Inflammatory macrophage (primary cell): ENCODE measurements at regions not wholly inside any gene's neighbourhood (a gene's known extent, or its start where the extent isn't known, plus 50 kb on each side); places are given as distances from the start of the nearest gene placed in this dataset.

ENCODE experiments used
- DNase-seq, 2 donors: peaks; one replicate each; pipeline ENCODE4 v3.0.0-alpha.2; 2020 to 2022

DNA sequence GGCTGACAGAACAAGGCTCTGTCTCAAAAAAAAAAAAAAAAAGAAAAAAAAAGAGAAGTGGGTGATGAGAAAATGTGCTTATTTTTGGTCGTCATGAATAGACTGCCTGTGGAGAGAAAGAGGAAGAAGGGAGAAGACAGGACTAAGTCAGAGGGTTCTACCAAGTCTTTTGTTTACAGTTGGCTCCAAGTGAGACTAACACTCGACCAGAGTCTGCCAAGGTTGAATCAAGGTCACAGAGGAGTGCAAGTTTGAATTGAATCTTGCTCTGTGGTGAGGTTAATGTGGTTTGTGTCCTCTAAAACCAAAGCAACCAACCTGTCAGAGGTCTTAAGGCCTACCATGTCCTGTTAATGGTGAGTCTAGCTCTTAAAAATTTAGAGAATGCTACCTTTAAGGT, 334.1 kb upstream of the GRM7 start:
- DNase-seq: no peak

DNA sequence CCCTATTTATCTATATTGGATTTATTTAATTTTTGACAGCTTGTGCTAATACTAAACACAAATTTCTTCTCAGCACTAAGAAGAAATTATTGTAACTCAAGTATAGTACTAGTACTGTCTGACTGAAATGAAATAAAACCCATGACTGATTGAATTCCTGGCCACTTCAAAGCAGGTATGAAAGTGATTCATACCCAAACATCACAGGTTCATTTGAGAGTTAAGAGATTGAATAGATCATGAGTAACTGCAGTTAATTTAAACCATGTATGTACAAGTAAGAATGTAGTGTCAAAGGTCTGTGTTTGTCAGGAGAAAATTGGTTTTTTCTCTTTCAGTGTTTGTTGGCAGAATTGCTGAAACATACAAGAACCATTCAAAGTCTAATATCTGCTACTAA, 332.0 kb upstream of the GRM7 start:
- DNase-seq: no peak

DNA sequence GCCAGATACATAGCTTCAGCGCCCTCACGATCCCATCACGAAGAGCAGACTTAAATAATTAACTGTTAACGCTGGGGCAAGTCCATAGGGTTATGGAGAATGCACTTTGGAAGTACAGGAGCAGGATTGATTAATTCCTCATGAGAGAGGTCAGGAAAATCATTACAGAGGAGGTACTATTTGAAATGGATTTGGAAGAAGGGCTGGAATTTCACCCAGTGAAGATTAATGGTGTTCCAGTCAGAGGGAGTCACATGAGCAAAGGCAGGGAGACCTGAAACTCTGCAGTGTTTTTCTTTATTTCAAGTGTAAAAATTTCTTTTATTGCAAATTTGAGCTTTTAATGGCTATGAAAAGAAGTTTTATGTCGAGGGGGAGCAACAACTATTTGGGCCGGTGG, 329.8 kb upstream of the GRM7 start:
- DNase-seq: no peak

DNA sequence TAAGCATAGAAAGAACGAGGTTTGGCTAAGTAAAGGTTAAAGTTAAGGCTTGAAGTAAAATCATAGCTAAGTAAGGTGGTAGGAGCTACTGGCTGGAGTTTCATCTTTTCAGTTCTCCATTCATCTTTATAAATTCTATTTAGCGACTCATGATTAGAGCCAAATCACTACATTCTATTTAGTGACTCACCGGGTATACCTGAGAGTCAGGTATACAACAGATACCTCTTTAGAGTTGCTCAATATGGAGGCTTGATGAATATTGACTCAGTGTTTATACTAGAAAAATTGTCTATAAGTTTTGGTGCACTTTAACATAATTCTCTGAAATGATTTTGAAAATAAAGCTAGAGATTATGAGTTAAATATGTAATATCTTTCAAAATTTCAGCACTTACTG, 328.8 kb upstream of the GRM7 start:
- DNase-seq: no peak

DNA sequence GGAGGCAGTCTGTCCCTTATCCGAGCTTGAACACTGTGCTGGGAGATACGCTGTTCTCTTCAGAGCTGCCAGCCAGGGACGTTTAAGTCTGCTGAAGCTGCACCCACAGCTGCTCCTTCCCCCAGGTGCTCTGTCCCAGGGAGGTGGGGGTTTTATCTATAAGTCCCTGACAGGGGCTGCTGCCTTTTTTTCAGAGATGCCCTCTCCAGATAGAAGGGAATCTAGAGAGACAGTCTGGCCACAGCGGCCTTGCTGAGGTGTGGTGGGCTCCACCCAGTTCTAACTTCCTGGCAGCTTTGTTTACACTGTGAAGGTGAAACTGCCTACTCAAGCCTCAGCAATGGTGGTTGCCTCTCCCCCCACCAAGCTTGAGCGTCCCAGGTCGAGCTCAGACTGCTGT, 319.9 kb upstream of the GRM7 start:
- DNase-seq: no peak

DNA sequence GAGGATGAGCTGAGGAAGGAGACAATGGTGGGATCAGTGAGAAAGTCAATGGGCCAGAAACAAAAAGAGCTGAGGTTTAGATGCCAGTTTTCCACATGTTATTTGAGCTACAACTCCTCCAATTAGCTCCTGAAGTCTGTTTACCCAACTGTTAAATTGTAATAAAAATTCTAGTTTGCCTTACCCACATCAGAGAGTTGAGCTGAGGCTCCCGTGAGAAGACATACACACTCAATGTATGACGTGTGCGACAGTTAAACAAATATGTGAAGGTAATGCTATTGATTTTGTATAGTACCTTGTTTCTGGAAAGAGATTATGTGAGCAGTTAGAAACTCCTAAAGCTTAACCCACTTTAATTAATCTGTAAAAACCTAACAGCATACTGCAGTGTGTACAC, 318.1 kb upstream of the GRM7 start:
- no peak for DNase-seq

DNA sequence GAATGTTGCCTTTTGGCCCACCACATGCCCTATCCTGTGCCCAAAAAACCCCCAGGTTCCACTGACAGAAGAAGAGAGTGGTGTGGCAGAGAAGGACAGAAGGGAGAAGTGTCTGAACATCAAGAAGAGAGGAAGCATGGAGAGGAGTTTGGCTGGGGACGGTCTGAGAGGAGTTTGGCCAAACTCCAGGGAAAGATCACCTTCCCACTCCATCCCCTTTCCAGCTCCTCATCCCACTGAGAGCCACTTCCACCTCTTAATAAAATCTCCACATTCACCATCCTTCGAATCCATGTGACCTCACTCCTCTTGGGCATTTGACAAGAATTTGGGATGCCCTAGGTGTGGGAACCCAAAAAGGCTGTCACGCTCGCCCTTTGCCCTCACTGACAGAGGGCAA, 311.6 kb upstream of the GRM7 start:
- no peak for DNase-seq

DNA sequence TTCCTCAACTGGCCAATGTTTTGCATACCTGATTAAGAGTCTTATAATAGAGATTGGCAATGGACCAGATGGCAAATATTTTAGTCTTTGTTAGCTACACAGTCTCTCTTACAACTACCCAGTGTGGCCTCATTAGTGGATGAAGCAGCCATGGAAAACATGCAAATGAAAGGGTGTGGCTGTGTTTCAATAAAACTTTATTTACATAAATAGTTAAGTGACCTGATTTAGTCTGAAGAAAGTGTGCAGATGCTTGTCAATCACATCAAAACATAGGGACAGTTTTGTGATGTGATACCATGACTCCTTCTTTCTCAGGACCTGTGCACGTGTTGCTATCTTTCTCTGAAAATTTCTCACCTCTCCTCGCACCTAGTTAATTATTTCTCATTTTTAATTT, 309.8 kb upstream of the GRM7 start:
- DNase-seq: no peak

DNA sequence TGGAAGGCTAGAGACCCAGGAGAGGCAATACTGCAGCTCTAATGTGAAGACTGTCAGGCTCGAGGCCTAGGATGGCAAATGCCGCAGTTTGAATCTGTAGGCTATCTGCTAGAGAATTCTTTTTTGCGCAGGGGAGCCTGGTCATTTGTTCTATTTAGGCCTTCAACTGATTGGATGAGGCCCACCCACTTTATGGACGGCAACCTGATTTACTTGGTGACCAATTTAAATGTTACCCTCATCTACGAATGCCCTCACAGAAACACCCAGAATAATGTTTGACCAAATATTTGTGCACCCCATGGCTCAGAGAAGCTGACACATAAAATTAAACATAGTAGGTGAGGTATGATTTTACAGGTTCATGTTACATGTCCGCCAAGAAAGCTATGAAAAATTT, 300.7 kb upstream of the GRM7 start:
- no peak for DNase-seq

DNA sequence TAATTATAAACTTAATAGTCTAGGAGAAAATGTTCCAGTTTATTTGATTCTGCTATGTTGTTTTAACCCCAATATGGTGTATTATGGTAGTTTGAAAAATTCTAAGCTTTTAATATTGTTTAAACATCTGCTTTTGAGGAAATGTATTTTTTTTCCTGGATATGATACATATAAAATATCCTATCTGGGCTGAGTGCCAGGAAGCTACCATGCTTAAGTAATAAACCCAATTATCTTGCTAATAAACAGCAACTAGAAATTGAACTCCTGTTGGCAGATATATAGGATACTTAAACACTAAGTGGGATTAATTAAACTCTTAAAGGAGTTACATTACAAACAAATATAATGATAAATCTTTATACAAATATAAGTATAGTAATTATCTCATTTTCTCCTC, 293.7 kb upstream of the GRM7 start:
- DNase-seq: no peak

DNA sequence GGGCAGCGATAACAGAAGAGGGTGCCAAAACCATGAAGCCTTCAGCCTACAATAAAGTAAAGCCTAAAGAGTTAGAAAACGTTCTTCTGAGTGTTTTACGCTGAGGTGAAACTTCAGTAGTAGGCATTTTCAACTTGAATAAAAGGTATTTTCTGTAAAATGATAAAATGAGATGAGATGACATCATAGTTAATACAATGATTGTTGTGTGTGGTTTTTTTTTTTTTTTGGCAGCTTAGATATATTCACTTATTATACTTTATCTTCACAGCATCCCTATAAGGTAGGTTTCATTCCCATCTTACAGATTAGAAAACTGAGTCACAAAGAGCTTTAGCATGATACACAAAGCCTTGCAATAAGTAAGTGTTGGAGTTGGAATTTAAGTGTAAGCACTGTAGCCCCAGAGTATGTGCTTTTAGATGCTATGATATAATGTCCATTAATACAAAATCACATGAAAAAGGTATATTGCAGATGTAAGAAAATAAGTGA, 291.9 kb upstream of the GRM7 start:
- DNase-seq: no peak

DNA sequence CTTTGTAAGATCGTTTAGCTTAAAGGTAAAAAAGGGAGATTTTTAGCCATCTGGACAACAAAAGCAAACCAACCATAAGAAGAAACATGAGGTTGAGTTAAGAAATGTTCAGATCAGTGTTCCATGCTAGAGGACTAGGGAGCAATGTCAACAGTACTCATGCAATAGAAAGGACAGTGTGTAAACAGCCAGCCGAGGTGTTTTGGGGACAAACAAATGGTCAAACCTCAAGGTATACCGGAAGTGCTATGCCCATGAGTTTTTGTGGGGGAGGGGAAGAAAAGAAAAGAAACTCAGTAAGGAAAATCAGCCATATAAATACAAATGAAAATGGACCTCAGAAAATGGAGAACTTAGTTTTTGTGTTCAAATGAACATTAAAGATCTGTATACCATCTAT, 289.5 kb upstream of the GRM7 start:
- DNase-seq: no peak

DNA sequence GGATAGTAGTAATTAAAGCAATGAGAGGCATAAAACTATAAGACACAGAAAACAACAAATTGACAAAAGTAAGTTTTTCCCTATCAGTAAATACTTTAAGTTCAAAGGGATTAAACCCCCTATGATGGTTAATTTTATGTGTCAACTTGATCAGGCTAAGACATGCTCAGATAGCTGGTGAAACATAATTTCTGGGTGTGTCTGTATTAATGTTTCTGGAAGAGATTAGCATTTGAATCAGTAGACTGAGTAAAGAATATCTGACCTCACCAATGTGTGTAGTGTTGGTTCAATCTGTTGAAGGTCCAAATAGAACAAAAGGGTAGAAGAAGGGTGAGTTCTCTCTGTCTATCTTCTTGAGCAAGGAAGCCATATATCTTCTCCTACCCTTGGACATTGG, 283.3 kb upstream of the GRM7 start:
- no peak for DNase-seq

DNA sequence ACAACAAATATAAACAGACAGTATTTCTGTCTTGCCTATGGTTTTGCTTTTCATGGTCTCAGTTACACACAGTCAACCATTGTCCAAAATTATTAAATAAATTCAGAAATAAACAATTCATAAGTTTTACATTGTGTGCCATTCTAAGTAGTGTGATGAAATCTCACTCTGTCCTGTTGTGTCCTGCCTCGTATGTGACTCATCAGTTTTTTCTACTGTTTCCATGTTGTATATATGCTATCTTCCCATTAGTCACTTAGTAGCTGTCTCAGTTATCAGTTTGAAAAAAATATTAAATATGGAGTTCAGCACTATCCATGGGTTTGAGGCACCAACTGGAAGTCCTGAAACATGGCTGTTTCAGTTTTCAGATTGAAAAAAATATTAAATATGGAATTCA, 282.4 kb upstream of the GRM7 start:
- DNase-seq: no peak

DNA sequence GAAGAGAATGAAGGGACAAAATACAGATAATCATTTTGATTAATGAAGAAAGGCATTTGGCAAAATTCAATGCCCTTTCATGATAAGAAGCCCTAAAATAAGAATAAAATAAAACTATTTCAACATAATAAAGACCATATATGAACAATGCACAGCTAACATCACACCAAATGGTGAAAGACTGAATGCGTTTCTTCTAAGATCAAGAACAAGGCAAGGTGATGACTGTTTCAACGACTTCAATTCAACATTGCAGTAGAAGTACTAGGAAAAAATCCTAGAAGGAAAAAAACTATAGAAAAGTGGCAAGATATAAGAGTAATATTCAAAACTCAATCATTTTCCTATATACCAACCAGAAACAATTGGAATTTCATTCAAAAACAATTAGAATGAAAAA, 280.1 kb upstream of the GRM7 start:
- no peak for DNase-seq

DNA sequence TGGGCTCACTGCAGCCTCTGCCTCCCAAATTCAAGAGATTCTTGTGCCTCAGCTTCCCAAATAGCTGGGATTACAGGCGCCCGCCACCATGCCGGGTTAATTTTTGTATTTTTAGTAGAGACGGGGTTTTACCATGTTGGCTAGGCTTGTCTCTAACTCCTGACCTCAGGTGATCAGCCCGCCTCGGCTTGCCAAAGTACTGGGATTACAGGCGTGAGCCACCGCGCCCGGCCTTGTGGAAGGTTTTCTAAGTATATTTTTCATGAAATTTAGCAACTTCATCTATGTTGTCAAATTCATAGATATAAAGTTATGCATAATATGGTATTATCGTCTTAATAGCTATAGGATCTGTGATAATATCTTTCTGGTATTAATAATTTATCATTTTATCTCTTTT, 275.6 kb upstream of the GRM7 start:
- DNase-seq: no peak

DNA sequence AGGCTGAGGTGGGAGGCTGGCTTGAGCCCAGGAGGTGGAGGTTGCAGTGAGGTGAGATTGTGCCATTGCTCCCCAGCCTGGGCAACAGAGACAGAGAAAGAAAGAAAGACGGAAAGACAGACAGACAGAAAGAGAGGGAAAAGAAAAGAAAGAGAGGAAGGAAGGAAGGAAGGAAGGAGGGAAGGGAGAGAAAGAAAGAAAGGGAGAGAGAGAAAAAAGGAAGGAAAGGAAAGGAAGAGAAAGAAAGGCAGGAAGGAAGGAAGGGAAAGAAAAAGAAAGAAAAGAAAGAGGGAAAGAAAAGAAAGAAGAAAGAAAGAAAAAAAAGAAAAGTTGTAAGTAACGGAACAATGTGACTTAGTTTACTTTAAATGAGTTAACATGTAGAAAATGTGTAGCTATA, 260.7 kb upstream of the GRM7 start:
- no peak for DNase-seq

DNA sequence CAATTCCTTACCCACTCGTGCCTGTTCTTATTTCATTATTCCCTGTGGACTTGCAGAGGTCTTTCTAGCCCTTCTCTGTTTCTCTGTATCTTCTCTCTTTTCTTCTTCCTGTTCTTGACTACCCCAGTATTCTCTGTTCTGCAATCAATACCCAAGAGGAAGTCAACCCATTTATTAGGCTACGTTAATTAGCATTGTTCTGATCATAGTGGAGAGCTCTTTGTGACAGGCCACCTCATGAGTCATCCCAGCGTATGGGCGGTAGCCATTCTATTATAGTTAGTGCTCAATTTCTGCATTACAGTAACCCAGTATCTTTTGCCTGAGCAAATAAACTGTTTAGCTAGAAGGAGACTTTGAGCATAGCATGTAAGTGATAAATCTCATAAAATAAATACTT, 259.5 kb upstream of the GRM7 start:
- no peak for DNase-seq

DNA sequence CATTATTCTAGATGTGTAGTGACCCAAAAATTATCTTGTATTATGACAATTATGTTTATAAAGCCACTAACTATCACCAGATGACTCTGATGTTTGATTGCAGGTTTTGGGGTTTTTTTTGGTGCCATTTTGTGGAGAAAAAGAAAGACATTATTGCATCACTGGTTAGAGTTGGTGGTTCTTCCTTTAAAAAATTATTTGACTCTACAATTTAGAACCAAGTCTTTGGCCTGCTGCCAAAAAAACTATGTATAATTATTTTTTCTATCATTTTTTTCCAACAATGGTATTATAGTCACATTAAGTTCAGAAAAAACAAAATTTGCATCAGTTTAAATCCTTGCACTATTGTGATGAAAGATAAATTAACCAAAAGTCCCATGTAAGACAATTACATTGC, 258.6 kb upstream of the GRM7 start:
- DNase-seq: no peak

DNA sequence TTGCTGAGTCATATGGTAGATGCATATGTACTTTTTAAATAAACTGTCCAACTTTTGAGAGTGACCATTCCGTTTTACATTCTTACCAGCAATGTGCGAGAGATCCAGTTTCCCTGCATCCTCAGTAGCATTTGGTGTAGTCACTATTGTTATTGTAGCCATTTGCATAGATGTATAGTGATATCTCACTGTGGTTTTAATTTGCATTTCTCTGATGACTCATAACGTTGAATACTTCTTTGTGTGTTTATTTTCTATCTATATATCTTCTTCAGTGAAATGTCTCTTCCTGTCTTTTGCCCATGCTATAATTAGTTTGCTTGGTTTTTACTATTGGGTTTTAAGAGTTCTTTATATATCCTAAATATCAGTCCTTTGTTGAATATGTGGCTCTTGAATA, 255.7 kb upstream of the GRM7 start:
- no peak for DNase-seq

DNA sequence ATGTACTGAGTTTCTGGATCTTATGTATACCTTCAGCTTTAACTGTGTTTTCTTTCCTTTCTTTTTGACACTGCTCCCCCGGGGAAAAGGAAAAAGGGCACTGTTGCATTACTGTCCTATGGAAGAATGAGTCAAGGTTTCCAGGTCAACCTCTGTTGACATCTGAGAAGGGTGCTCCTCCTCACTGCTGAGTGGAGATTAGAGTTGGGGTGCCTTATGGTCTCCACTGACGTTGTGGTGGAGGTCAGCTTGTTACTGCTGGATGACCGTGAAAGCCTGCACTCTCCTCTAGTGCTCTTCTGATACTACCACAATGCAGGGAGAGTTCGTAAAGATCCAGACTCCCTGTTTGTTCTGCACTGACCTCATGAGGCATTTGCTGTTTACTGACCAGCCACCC, 252.1 kb upstream of the GRM7 start:
- no peak for DNase-seq

DNA sequence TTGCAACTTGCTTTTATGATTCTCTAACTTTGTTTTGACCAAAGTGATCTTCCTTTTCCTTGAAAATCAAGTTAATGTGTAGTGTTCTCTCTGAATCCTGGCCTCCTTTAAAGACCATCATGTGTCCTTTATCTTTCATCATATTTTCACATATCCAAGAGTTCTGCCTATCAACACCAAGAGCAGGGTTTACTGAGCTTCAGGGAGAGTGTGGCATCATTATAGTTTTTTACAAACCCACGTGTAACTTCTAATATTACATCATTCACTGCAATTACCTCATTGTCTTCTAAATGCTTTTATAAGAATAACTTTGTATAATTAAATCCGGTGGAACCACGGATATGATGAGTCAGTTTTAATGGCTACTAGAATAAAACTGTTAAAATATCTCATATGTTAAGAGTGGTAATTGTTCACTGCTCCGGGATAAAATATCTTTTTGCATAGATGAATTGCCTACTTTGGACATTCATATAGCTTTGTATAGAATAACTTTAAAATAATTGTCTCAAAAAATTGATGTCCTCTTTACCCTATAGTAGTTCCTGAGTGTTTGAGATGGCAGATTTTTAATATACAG, 248.8 kb upstream of the GRM7 start:
- no peak for DNase-seq

DNA sequence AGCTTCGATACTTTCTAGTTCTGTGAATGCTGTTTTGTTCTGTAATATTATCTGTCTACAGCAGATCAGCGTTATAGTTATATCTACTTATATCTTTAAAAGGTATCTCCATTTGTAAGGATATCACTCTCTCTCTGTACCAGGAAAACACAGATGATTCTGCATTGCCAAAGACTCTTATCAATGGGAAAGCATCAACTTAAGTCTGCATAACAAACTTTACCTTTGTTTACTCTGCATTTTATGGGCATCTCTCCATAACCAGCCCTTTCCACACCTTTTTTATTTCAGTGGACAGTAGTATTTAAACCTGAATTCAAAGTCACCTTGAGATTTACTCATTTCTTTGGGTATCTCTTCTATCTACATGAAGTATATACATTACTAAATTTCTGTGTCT, 238.7 kb upstream of the GRM7 start:
- DNase-seq: no peak

DNA sequence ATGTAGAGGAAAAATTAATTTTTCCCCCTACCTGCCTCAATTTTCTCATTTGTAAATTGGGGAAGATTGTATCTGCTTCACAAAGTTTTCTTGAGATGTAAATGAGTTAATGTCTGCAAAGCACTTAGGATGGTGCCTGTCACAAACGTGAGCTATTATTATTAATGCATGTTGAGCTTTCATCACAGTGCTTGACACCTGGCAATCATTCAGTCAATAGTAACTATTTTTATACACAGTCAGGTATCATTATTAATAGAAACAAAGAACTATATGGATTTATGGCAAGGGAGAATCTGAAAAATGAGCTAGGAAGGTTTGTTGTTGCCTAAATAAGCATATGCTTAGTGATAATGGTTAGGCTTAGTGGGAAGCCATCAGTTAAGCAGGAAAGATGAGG, 238.2 kb upstream of the GRM7 start:
- no peak for DNase-seq

DNA sequence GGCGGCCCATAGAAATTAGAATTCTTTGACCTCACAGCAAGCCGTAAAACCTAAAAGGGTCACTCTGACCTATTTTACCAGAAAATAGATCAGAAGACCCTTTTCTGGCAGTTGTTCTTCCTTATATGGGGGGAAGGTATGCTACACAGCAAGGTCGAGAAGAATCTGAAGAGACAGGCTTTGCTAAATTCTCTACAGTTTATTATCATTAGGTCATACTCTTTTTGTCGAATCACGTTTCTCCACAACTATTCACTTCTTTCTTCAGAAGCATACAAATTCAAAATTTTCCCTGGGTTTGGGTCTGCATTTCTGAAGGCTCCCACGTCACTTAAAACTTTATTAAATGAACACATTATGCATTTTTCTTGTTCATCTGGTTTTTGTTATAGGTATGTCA, 229.5 kb upstream of the GRM7 start:
- DNase-seq: no peak

DNA sequence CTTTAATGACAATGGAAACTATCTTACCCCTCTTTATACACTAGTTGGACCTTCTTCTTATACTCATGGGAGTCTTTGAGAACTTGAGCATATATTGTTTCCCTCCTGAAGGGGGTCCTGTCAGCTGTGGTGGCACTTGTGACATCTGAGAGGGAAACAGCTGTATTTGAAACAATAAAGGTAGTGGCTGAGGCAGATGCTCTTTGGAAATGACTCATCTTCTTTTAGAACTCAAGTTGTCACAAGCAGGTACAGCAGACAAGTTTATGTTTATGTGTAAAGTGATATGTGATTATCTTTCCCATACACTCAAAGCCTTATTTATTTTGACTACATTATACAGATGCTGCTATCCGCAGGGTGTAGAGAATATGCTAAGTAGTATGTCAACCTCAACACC, 220.0 kb upstream of the GRM7 start:
- no peak for DNase-seq
